A673 (cell line): ENCODE measurements at regions not wholly inside any gene's neighbourhood (a gene's known extent, or its start where the extent isn't known, plus 50 kb on each side); places are given as distances from the start of the nearest gene placed in this dataset.

ENCODE experiments used
- BruUV-seq: library from RNA; stranded (reverse); fragments of 400-500 nt; replicated peaks from 2 replicates; lab custom pipeline; 2021; lab: Mats Ljungman, UMichigan
- CTCF ChIA-PET: fragments of 300-600 bp; sonication (Branson Sonifier 250); formaldehyde crosslinking; loops from one replicate; lab custom pipeline; 2022; ENCODE audit warnings: antibody characterized with exemption; lab: Charles Lee
- POLR2A ChIA-PET: fragments of 300-600 bp; sonication (Branson Sonifier 250); formaldehyde crosslinking; loops from one replicate; lab custom pipeline; 2022; ENCODE audit warnings: antibody characterized with exemption; ENCODE audit not compliant: low non-redundant PET; lab: Charles Lee
- DNase-seq: peaks from one replicate; pipeline ENCODE4 v3.0.0-alpha.2; 2015; ENCODE audit warnings: low spot score
- H3K27ac ChIP-seq: fragments of 200-600 bp; sonication (generic); 2 replicates; pipeline ENCODE4 v1.5.1; 2016; ENCODE audit warnings: mixed run types, low read depth, mild to moderate bottlenecking, mixed read lengths, antibody characterized with exemption, low read length; ENCODE audit not compliant: poor library complexity, severe bottlenecking
- H3K27me3 ChIP-seq: fragments of 200-600 bp; sonication (generic); replicated peaks from 2 replicates; pipeline ENCODE4 v1.6.1; 2017; ENCODE audit warnings: mixed run types, low read depth, mild to moderate bottlenecking, mixed read lengths, antibody characterized with exemption, low read length; ENCODE audit not compliant: insufficient read depth, poor library complexity
- H3K36me3 ChIP-seq: fragments of 200-600 bp; sonication (generic); 2 replicates; pipeline ENCODE4 v1.6.1; 2016; ENCODE audit warnings: mixed run types, mild to moderate bottlenecking, mixed read lengths, antibody characterized with exemption, low read length; ENCODE audit not compliant: insufficient read depth, poor library complexity, severe bottlenecking
- H3K4me1 ChIP-seq: fragments of 200-600 bp; sonication (generic); 2 replicates; pipeline ENCODE4 v1.6.1; 2017; ENCODE audit warnings: mixed run types, mild to moderate bottlenecking, mixed read lengths, antibody characterized with exemption, low read length; ENCODE audit not compliant: insufficient read depth, poor library complexity, severe bottlenecking
- H3K4me3 ChIP-seq: fragments of 200-600 bp; sonication (generic); 2 replicates; pipeline ENCODE4 v1.5.1; 2016; ENCODE audit warnings: low read depth, mixed run types, mild to moderate bottlenecking, mixed read lengths, low read length; ENCODE audit not compliant: poor library complexity, severe bottlenecking
- H3K9me3 ChIP-seq: fragments of 200-600 bp; sonication (generic); 2 replicates; pipeline ENCODE4 v1.6.1; 2016; ENCODE audit warnings: mixed run types, low read depth, mild to moderate bottlenecking, mixed read lengths, antibody characterized with exemption, low read length; ENCODE audit not compliant: poor library complexity, severe bottlenecking
- EZH2 ChIP-seq: fragments of 200-600 bp; sonication (generic); IDR thresholded peaks from 2 replicates; pipeline ENCODE4 v1.6.1; 2017; ENCODE audit warnings: borderline replicate concordance, low read depth, mild to moderate bottlenecking, mixed read lengths, antibody characterized with exemption, low read length; ENCODE audit not compliant: poor library complexity, severe bottlenecking
- intact Hi-C: fragments of 100-400 bp; cut with micrococcal nuclease; formaldehyde crosslinking; loops from one replicate; pipeline ENCODE4 v1.10.0; 2022; ENCODE audit not compliant: unreplicated experiment
- TF ChIP-seq, protein P1 (sequence below): fragments of 300-800, 200-600 bp; sonication (generic); conservative IDR thresholded peaks from 2 replicates; pipeline ENCODE4 v1.5.1; 2017; ENCODE audit warnings: low read depth, mild to moderate bottlenecking, antibody characterized with exemption, low read length, moderate library complexity, mixed read lengths

DNA sequence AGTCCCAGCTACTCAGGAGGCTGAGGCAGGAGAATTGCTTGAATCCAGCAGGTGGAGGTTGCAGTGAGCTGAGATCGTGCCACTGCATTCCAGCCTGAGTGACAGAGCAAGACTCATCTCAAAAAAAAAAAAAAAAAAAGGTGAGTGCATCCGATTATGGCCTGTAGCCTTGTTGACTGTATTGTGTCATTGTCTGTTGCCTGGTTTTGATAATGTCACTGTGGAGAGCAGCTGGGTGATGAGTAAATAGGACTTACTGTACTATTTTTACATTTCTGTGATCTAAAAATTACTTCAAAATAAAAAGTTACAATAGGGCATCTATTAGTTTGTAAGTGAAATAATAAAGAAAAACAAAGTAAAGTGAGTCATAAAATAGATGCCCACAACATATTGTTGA lies 134.1 kb upstream of the SALL4 start:
- CTCF ChIA-PET, result no interaction called here
- POLR2A ChIA-PET, result no interaction called here
- Histone ChIP-seq H3K27ac (no peak overlapping the region), H3K4me3 (no peak overlapping the region), H3K4me1 (peaks cover 48% of the 10 kb centered on the region), H3K27me3 (no peaks in the 10 kb centered on the region), H3K9me3 (no peaks in the 10 kb centered on the region), H3K36me3 (no peaks in the 10 kb centered on the region)
- no TSS peak for BruUV-seq
- DNase-seq, result no peak
- no peak for TF ChIP-seq EZH2
- TF ChIP-seq, protein P1, sequence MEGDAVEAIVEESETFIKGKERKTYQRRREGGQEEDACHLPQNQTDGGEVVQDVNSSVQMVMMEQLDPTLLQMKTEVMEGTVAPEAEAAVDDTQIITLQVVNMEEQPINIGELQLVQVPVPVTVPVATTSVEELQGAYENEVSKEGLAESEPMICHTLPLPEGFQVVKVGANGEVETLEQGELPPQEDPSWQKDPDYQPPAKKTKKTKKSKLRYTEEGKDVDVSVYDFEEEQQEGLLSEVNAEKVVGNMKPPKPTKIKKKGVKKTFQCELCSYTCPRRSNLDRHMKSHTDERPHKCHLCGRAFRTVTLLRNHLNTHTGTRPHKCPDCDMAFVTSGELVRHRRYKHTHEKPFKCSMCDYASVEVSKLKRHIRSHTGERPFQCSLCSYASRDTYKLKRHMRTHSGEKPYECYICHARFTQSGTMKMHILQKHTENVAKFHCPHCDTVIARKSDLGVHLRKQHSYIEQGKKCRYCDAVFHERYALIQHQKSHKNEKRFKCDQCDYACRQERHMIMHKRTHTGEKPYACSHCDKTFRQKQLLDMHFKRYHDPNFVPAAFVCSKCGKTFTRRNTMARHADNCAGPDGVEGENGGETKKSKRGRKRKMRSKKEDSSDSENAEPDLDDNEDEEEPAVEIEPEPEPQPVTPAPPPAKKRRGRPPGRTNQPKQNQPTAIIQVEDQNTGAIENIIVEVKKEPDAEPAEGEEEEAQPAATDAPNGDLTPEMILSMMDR, result no peak
- intact Hi-C loops, result loop anchor here (10.0 kb wide), 2 partner anchors 132 to 302 kb away; partner anchors contain the start of gene SALL4

DNA sequence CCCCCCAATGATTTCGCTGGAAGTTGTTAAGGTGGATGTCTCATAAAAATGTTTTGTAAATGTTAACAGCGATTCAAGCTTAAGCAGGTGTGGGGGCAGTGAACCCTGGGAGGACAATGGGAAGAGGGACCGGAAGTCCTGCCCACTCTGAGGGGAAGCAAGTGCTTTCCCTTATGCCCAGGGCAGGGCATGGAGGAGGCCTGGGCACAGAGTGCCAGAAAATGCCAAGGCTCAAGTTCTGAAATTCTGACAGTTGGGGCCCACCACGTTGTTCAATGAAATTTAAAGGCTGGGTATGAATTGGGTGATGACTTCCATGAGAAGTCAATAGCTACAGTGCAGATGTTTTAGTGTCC lies 132.7 kb upstream of the SALL4 start:
- H3K4me3 ChIP-seq, result no peak overlapping the region
- H3K27me3 ChIP-seq, result no peaks in the 10 kb centered on the region
- peaks cover 59% of the 10 kb centered on the region for H3K4me1 ChIP-seq
- H3K36me3 ChIP-seq, result no peaks in the 10 kb centered on the region
- ChIA-PET POLR2A (interaction anchor here (0.5 kb wide), 1 partner anchor 15 kb away, joined by 3 read pairs; no protein-coding TSS in a partner anchor), CTCF (no interaction called here)
- TF ChIP-seq, protein P1, result no peak
- no peak for TF ChIP-seq EZH2
- H3K27ac ChIP-seq, result peak overlapping the region; percentile 34
- DNase-seq, result no peak
- no TSS peak for BruUV-seq
- no peaks in the 10 kb centered on the region for H3K9me3 ChIP-seq
- intact Hi-C loops, result loop anchor here (10.0 kb wide), 2 partner anchors 130 to 300 kb away; partner anchors contain the start of gene SALL4

GRCh38 chr20:51934301-51935002 lies 132.1 kb upstream of the SALL4 start:
- intact Hi-C loops, result loop anchor here (10.0 kb wide), 2 partner anchors 130 to 300 kb away; partner anchors contain the start of gene SALL4
- H3K4me1 ChIP-seq, result peaks cover 54% of the 10 kb centered on the region
- TF ChIP-seq, protein P1, result no peak
- TF ChIP-seq EZH2, result no peak
- H3K27ac ChIP-seq, result peak overlapping the region; percentile 34
- DNase-seq, result peak; percentile 78
- no peaks in the 10 kb centered on the region for H3K27me3 ChIP-seq
- POLR2A ChIA-PET, result interaction anchor here (0.5 to 0.6 kb wide), 2 partner anchors 15 to 169 kb away, joined by 3 to 6 read pairs; no protein-coding TSS in a partner anchor
- BruUV-seq, result no TSS peak
- H3K4me3 ChIP-seq, result peak overlapping the region; percentile 24
- H3K36me3 ChIP-seq, result no peaks in the 10 kb centered on the region
- CTCF ChIA-PET, result interaction anchor here (0.6 kb wide), 1 partner anchor 9 kb away, joined by 3 read pairs; no protein-coding TSS in a partner anchor
- H3K9me3 ChIP-seq, result no peaks in the 10 kb centered on the region
